GM12892 (cell line): ENCODE measurements at regions not wholly inside any gene's neighbourhood (a gene's known extent, or its start where the extent isn't known, plus 50 kb on each side); places are given as distances from the start of the nearest gene placed in this dataset.

Experiments used
- POLR2A ChIP-seq: IDR thresholded peaks from 2 replicates; pipeline ENCODE4 v1.6.1; 2011; ENCODE audit warnings: low read depth, low read length, control low read depth
- POLR2AphosphoS5 ChIP-seq: IDR thresholded peaks from 2 replicates; pipeline ENCODE4 v1.6.1; 2011; ENCODE audit warnings: low read depth, low read length, control low read depth

DNA sequence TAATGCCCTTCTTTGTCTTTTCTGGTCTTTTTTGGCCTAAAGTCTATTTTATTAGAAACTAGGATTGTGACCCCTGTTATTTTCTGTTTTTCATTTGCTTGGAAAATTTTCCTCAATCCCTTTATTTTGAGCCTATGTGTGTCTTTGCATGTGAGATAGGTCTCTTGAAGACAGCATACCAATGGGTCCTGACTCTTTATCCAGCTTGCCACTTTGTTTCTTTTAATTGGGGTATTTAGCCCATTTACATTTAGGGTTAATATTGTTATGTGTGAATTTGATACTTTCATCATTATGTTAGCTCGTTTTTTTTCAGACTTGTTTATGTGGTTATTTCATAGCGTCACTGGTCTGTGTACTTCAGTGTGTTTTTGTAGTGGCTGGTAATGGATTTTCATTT lies 682.6 kb downstream of the JRKL start:
- TF ChIP-seq POLR2A (no peak), POLR2AphosphoS5 (no peak)
